H1 (cell line): ENCODE measurements at regions not wholly inside any gene's neighbourhood (a gene's known extent, or its start where the extent isn't known, plus 50 kb on each side); places are given as distances from the start of the nearest gene placed in this dataset.

Source experiments
- CTCF ChIA-PET: fragments of 300-600 bp; sonication (Branson Sonifier 250); formaldehyde crosslinking; loops from one replicate; lab custom pipeline; 2021; ENCODE audit not compliant: partially characterized antibody; lab: Charles Lee
- POLR2A ChIA-PET: fragments of 300-600 bp; sonication (Branson Sonifier 250); formaldehyde crosslinking; loops from one replicate; lab custom pipeline; 2021; ENCODE audit warnings: inconsistent platforms; ENCODE audit not compliant: partially characterized antibody; lab: Charles Lee
- DNase-seq, 2 experiments: peaks; one replicate each; pipeline versions ENCODE4 v3.0.0 to v3.0.0-alpha.2; 2010 to 2022; ENCODE audit warnings: low spot score in 2 of 2, low read depth in 1 of 2, mixed read lengths in 1 of 2
- FAIRE-seq: peaks from 2 replicates; lab custom pipeline; 2011; peaks lifted over from hg19 to GRCh38; lab: Jason Lieb, UNC
- H2AFZ ChIP-seq: 2 replicates; pipeline ENCODE4 v1.8.1; 2012; ENCODE audit warnings: low read length, inconsistent platforms
- H2AK5ac ChIP-seq: 2 replicates; pipeline ENCODE4 v1.6.1; 2013; ENCODE audit warnings: low read depth, low read length
- H2BK120ac ChIP-seq: replicated peaks from 2 replicates; pipeline ENCODE3; 2013; ENCODE audit warnings: low read depth, low read length, inconsistent platforms
- H2BK12ac ChIP-seq: 2 replicates; pipeline ENCODE4 v1.6.1; 2013; ENCODE audit warnings: low read depth, low read length
- H2BK15ac ChIP-seq: 2 replicates; pipeline ENCODE4 v1.6.1; 2013; ENCODE audit warnings: low read length
- H2BK20ac ChIP-seq: 2 replicates; pipeline ENCODE4 v1.6.1; 2013; ENCODE audit warnings: low read length
- H2BK5ac ChIP-seq: 2 replicates; pipeline ENCODE4 v1.6.1; 2013; ENCODE audit warnings: low read depth, low read length
- H3K14ac ChIP-seq: 2 replicates; pipeline ENCODE4 v1.6.1; 2013; ENCODE audit warnings: inconsistent platforms; ENCODE audit not compliant: insufficient read length
- H3K18ac ChIP-seq: 2 replicates; pipeline ENCODE4 v1.6.1; 2013; ENCODE audit warnings: low read length; ENCODE audit errors: extremely low read depth
- H3K23ac ChIP-seq: 2 replicates; pipeline ENCODE4 v1.6.1; 2013; ENCODE audit warnings: inconsistent platforms; ENCODE audit not compliant: insufficient read length
- H3K23me2 ChIP-seq: 2 replicates; pipeline ENCODE4 v1.6.1; 2013; ENCODE audit warnings: low read depth, low read length
- H3K27ac ChIP-seq: 2 replicates; pipeline ENCODE4 v1.6.1; 2011; ENCODE audit warnings: low read depth, low read length, inconsistent platforms
- H3K27me3 ChIP-seq, 4 experiments: replicated peaks in 1 of 4; 1 replicate in 1 of 4; 2 replicates in 3 of 4; pipeline versions ENCODE4 v1.6.1 to v1.8.1; 2011 to 2013; ENCODE audit warnings: low read length in 3 of 4, mild to moderate bottlenecking in 3 of 4, inconsistent platforms in 2 of 4, mixed read lengths in 2 of 4, moderate library complexity in 1 of 4; ENCODE audit not compliant: control insufficient read depth in 3 of 4, insufficient read depth in 3 of 4; ENCODE audit errors: extremely low read depth in 1 of 4
- H3K36me3 ChIP-seq, 4 experiments: 2 replicates each; pipeline versions ENCODE4 v1.6.1 to v1.8.1; 2011 to 2013; ENCODE audit warnings: mild to moderate bottlenecking in 4 of 4, low read length in 3 of 4, moderate library complexity in 2 of 4, control low read depth in 1 of 4, inconsistent platforms in 1 of 4; ENCODE audit not compliant: insufficient read depth in 4 of 4, control insufficient read depth in 2 of 4
- H3K4ac ChIP-seq: replicated peaks from 2 replicates; pipeline ENCODE3; 2013; ENCODE audit warnings: low read length, low read depth, mixed read lengths, inconsistent platforms; ENCODE audit not compliant: insufficient read length
- H3K4me1 ChIP-seq, 4 experiments: replicated peaks in 1 of 4; 1 replicate in 1 of 4; 2 replicates in 3 of 4; pipeline versions ENCODE4 v1.6.1 to v1.8.1; 2011 to 2013; ENCODE audit warnings: low read length in 3 of 4, inconsistent platforms in 2 of 4, mixed read lengths in 1 of 4; ENCODE audit not compliant: insufficient read depth in 4 of 4, control insufficient read depth in 3 of 4
- H3K4me2 ChIP-seq, 2 experiments: 2 replicates each; pipeline versions ENCODE4 v1.6.1 to v1.8.1; 2011 to 2013; ENCODE audit warnings: low read depth in 2 of 2, low read length in 2 of 2, control low read depth in 1 of 2, inconsistent platforms in 1 of 2, mild to moderate bottlenecking in 1 of 2; ENCODE audit not compliant: insufficient read depth in 1 of 2
- H3K4me3 ChIP-seq, 4 experiments: fragments of 200-600, 300-600 bp in 1 of 4; sonication (generic), shearing (Covaris generic), sonication (Bioruptor Twin) in 1 of 4; 2 replicates each; pipeline versions ENCODE4 v1.5.1 to v1.8.1; 2011 to 2016; ENCODE audit warnings: low read length in 4 of 4, low read depth in 3 of 4, control low read depth in 2 of 4, inconsistent platforms in 2 of 4, mild to moderate bottlenecking in 2 of 4, mixed read lengths in 1 of 4, moderate library complexity in 1 of 4; ENCODE audit not compliant: insufficient read depth in 2 of 4; ENCODE audit errors: extremely low read depth in 1 of 4
- H3K56ac ChIP-seq: replicated peaks from 2 replicates; pipeline ENCODE3; 2013; ENCODE audit warnings: low read depth, mild to moderate bottlenecking, mixed read lengths, low read length, inconsistent platforms; ENCODE audit not compliant: insufficient read length
- H3K79me1 ChIP-seq: 2 replicates; pipeline ENCODE4 v1.6.1; 2013; ENCODE audit warnings: low read depth, low read length, control low read depth
- H3K79me2 ChIP-seq, 2 experiments: 2 replicates each; pipeline versions ENCODE4 v1.6.1 to v1.8.1; 2012 to 2013; ENCODE audit warnings: low read length in 2 of 2, mild to moderate bottlenecking in 2 of 2, inconsistent platforms in 1 of 2; ENCODE audit not compliant: insufficient read depth in 2 of 2, control insufficient read depth in 1 of 2
- H3K9ac ChIP-seq, 4 experiments: replicated peaks in 1 of 4; 1 replicate in 1 of 4; 2 replicates in 3 of 4; pipeline versions ENCODE4 v1.6.1 to v1.8.1; 2011 to 2013; ENCODE audit warnings: low read depth in 3 of 4, low read length in 3 of 4, control low read depth in 2 of 4, mild to moderate bottlenecking in 2 of 4, moderate library complexity in 2 of 4, inconsistent platforms in 1 of 4; ENCODE audit errors: extremely low read depth in 1 of 4
- H3K9me3 ChIP-seq, 2 experiments: 2 replicates each; pipeline versions ENCODE4 v1.6.1 to v1.8.1; 2012 to 2013; ENCODE audit warnings: mild to moderate bottlenecking in 2 of 2, moderate library complexity in 2 of 2, control low read depth in 1 of 2, inconsistent platforms in 1 of 2, low read depth in 1 of 2, low read length in 1 of 2, mixed read lengths in 1 of 2; ENCODE audit not compliant: insufficient read depth in 2 of 2
- H4K20me1 ChIP-seq, 2 experiments: replicated peaks in 1 of 2; 2 replicates each; pipeline versions ENCODE3 to v1.8.1; 2011 to 2013; ENCODE audit warnings: inconsistent platforms in 2 of 2, low read length in 2 of 2, mild to moderate bottlenecking in 1 of 2; ENCODE audit not compliant: insufficient read depth in 2 of 2, control insufficient read depth in 1 of 2
- H4K5ac ChIP-seq: 2 replicates; pipeline ENCODE4 v1.6.1; 2013; ENCODE audit warnings: low read length, low read depth, mixed read lengths, inconsistent platforms; ENCODE audit not compliant: insufficient read length
- H4K8ac ChIP-seq: 2 replicates; pipeline ENCODE4 v1.8.0; 2013; ENCODE audit warnings: mild to moderate bottlenecking, moderate library complexity, low read length, inconsistent platforms; ENCODE audit not compliant: insufficient read depth; ENCODE audit errors: extremely low read depth
- H4K91ac ChIP-seq: replicated peaks from 2 replicates; pipeline ENCODE3; 2013; ENCODE audit warnings: low read length, mixed read lengths, inconsistent platforms; ENCODE audit not compliant: insufficient read length
- CBX5 ChIP-seq: fragments of 300-800, 300-1000 bp; sonication (generic); IDR thresholded peaks from 2 replicates; pipeline ENCODE4 v1.7.1; 2016; ENCODE audit warnings: antibody characterized with exemption, low read length, low read depth
- CHD2 ChIP-seq: IDR thresholded peaks from 2 replicates; pipeline ENCODE4 v1.6.1; 2012; ENCODE audit warnings: low read length, improper control_type of control experiment
- CTCF ChIP-seq, 3 experiments: IDR thresholded peaks; 1 replicate in 2 of 3; 2 replicates in 1 of 3; pipeline versions ENCODE4 v1.5.1 to v1.6.1; 2011; ENCODE audit warnings: low read length in 3 of 3, mild to moderate bottlenecking in 3 of 3, inconsistent platforms in 2 of 3, low read depth in 1 of 3, moderate library complexity in 1 of 3; ENCODE audit not compliant: insufficient read depth in 1 of 3; ENCODE audit errors: control extremely low read depth in 1 of 3
- E2F6 ChIP-seq: IDR thresholded peaks from 2 replicates; pipeline ENCODE4 v1.6.1; 2012; ENCODE audit warnings: inconsistent platforms
- GABPA ChIP-seq: IDR thresholded peaks from 2 replicates; pipeline ENCODE4 v1.6.1; 2011; ENCODE audit warnings: mild to moderate bottlenecking, low read length, moderate library complexity, borderline replicate concordance; ENCODE audit not compliant: insufficient read depth
- RBBP5 ChIP-seq: IDR thresholded peaks from 2 replicates; pipeline ENCODE4 v1.7.1; 2012; ENCODE audit warnings: low read depth, mild to moderate bottlenecking, inconsistent platforms, low read length, moderate library complexity, borderline replicate concordance
- SAP30 ChIP-seq: fragments of 300-600 bp; sonication (generic); IDR thresholded peaks from 2 replicates; pipeline ENCODE4 v1.7.1; 2012; ENCODE audit warnings: low read length, moderate library complexity, mild to moderate bottlenecking, inconsistent platforms; ENCODE audit not compliant: insufficient read depth, insufficient replicate concordance
- SIN3A ChIP-seq, 2 experiments: IDR thresholded peaks in 1 of 2; conservative IDR thresholded peaks in 1 of 2; 2 replicates each; pipeline ENCODE4 v1.6.1; 2011 to 2012; ENCODE audit warnings: low read length in 2 of 2, improper control_type of control experiment in 1 of 2, low read depth in 1 of 2, mild to moderate bottlenecking in 1 of 2
- SP1 ChIP-seq: IDR thresholded peaks from 2 replicates; pipeline ENCODE4 v1.6.1; 2011; ENCODE audit warnings: low read depth, low read length
- WGBS, 2 experiments: shearing (Covaris generic) in 1 of 2; methylation state at CpG; one replicate each; pipeline versions ENCODE4 v1.1.6 to v1.1.7; 2013 to 2015; ENCODE audit warnings: low lambda C conversion rate in 2 of 2, mixed read lengths in 2 of 2, inconsistent platforms in 1 of 2, low coverage in 1 of 2, missing lambda C conversion rate in 1 of 2; ENCODE audit not compliant: insufficient replicate concordance in 2 of 2, insufficient coverage in 1 of 2, insufficient read length in 1 of 2; ENCODE audit errors: extremely low coverage in 1 of 2, missing lambda C conversion rate in 1 of 2; 5-methylcytosine and 5-hydroxymethylcytosine counted together

- H3K4ac ChIP-seq = no peak overlapping the region
- no peak for FAIRE-seq
- H3K27ac ChIP-seq = no peak overlapping the region
- H3K36me3 ChIP-seq = peaks cover 0 to 2% (median 0%) of the 10 kb centered on the region in 4 experiments; a peak in 1 of 8 replicates
- no peak overlapping the region for H4K91ac ChIP-seq
- no peak overlapping the region for H2AK5ac ChIP-seq
- H3K4me3 ChIP-seq = no peak overlapping the region
- H3K79me1 ChIP-seq = no peaks in the 10 kb centered on the region
- H3K4me1 ChIP-seq = no peaks in the 10 kb centered on the region
- no peaks in the 10 kb centered on the region for H3K79me2 ChIP-seq
- H4K20me1 ChIP-seq = no peaks in the 10 kb centered on the region
- DNase-seq = no peak
- 100% methylated on average over 2 of the region's 3 CpGs; no CpG with 5 or more reads in 1 of the 2 experiments for WGBS, 2 experiments
- no peak overlapping the region for H3K23ac ChIP-seq
- H3K18ac ChIP-seq = no peak overlapping the region
- H2BK120ac ChIP-seq = no peak overlapping the region
- no peak overlapping the region for H2BK5ac ChIP-seq
- no peak overlapping the region for H2AFZ ChIP-seq
- no peak overlapping the region for H4K8ac ChIP-seq
- H2BK12ac ChIP-seq = no peak overlapping the region
- ChIA-PET POLR2A (no interaction called here), CTCF (interaction anchor here (1.4 kb wide), 1 partner anchor 26 kb away, joined by 3 read pairs; no protein-coding TSS in a partner anchor)
- H3K9ac ChIP-seq = no peak overlapping the region
- peaks cover 13 to 24% of the 10 kb centered on the region in 2 experiments; a peak in 3 of 4 replicates for H3K9me3 ChIP-seq
- no peak overlapping the region for H3K4me2 ChIP-seq
- H3K23me2 ChIP-seq = no peaks in the 10 kb centered on the region
- no peak overlapping the region for H4K5ac ChIP-seq
- H2BK20ac ChIP-seq = no peak overlapping the region
- H2BK15ac ChIP-seq = no peak overlapping the region
- no peak overlapping the region for H3K14ac ChIP-seq
- no peaks in the 10 kb centered on the region; a peak in 1 of 7 replicates for H3K27me3 ChIP-seq
- no peak overlapping the region for H3K56ac ChIP-seq
- no peak for TF ChIP-seq GABPA
- no peak for TF ChIP-seq SP1
- TF ChIP-seq SIN3A (conservative IDR thresholded peaks at IDR 0.05 in 1 of 2, IDR thresholded peaks at IDR 0.05 in 1 of 2; ENCODE audit: low read depth in 1 of 2, low read length in 2 of 2) = no peak
- no peak for TF ChIP-seq CBX5
- no peak for TF ChIP-seq CTCF (IDR thresholded peaks at IDR 0.05; ENCODE audit: control extremely low read depth in 1 of 3, insufficient read depth in 1 of 3, low read depth in 1 of 3, low read length in 3 of 3)
- TF ChIP-seq CHD2 = no peak
- TF ChIP-seq E2F6 = no peak
- no peak for TF ChIP-seq SAP30
- no peak for TF ChIP-seq RBBP5
Observed at GRCh38 chr10:3612183-3613001, 172.6 kb downstream of the KLF6 start.
